H54 (cell line): ENCODE measurements at regions not wholly inside any gene's neighbourhood (a gene's known extent, or its start where the extent isn't known, plus 50 kb on each side); places are given as distances from the start of the nearest gene placed in this dataset.
"Not testable (repeated sequence)": the region's sequence is repeated elsewhere in the genome, so short reads cannot be mapped to it uniquely, and the experiment has no call there.

Experiments
- DNase-seq: peaks from one replicate; pipeline ENCODE4 v3.0.0; 2011; ENCODE audit warnings: low spot score, mixed read lengths; ENCODE audit not compliant: insufficient read length
- FAIRE-seq: peaks from 3 replicates; lab custom pipeline; 2011; peaks lifted over from hg19 to GRCh38; lab: Jason Lieb, UNC
- POLR2A ChIP-seq: IDR thresholded peaks from 2 replicates; pipeline ENCODE4 v1.6.1; 2011; ENCODE audit warnings: low read depth, mild to moderate bottlenecking, low read length

DNA sequence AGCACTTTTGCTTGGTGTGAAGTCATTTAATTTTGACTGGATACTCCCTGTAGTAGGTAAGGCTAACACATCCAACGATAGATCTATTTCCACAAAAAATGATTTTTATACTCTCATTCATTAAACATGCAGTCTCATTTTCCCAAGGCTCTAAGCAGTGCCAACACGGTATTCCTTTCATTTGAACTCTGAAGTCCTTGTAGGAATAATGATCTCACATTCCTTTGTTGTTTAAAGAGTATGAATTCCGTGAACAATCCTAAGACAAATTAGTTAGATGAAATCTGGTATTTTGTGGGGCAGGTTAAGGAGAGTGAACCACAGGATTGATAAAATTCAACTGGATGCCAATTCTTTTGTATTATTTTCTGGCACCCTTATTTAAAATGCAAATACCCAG lies 66.6 kb downstream of the LACC1 start:
- FAIRE-seq (no peak), DNase-seq (no peak)
- no peak for TF ChIP-seq POLR2A

DNA sequence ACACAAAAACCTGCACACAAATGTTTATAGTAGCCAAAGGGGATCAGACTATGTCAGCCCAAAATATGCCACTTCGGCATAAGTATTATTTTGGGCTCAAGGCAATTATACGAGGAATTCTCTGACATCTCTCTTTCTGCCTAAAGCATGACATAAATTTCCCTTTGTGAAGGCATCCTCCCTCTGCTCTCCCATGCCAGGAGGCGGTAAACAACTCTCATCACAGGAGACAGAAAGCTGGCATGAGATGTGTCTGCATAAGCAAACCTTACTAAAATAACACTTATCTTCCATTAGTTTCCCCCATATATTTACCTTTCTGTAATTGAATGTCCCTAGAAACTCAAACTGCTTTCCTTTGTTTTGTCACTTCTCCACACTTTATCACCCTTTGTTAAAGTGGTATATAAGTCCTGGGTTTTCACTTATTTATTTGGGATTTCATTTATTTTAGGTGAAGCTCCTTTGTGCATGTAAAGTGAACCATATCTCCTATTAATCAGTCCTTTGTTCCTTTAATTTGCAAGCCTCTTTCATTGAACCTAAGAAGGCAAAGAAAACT lies 68.3 kb downstream of the LACC1 start:
- no peak for TF ChIP-seq POLR2A
- FAIRE-seq (no peak), DNase-seq (no peak)

- no peak for FAIRE-seq
- no peak for DNase-seq
- no peak for TF ChIP-seq POLR2A
These were observed 73.7 kb downstream of the LACC1 start for GRCh38 chr13:43953370-43953769.

- DNase-seq, FAIRE-seq: not testable (repeated sequence)
These were observed 77.3 kb downstream of the LACC1 start for GRCh38 chr13:43956975-43957374.

DNA sequence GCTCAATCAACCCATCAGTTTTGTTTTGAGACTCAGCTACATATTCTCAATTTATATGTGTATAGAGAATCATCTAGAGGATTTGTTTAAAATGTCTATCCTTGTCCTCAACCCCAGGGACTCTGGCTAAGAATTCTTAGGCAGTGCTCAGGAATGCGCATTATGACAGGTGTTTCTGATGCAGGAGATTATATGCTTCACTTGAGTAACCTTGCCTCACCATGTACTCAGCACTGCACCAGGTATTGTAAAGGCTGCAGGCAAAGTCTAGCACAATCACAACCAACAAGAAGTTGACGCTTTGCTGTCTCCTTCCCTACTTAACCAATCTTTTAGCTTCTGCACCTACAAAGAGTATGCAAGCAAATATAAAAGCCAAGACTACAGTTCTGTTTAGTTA lies 79.6 kb downstream of the LACC1 start:
- no peak for FAIRE-seq

GRCh38 chr13:43961909-43962308 lies 82.2 kb downstream of the LACC1 start:
- FAIRE-seq (no peak), DNase-seq (no peak)
- TF ChIP-seq POLR2A, result no peak

More for the DNA sequence above, 79.6 kb downstream of the LACC1 start:
- no peak for DNase-seq
- no peak for TF ChIP-seq POLR2A

DNA sequence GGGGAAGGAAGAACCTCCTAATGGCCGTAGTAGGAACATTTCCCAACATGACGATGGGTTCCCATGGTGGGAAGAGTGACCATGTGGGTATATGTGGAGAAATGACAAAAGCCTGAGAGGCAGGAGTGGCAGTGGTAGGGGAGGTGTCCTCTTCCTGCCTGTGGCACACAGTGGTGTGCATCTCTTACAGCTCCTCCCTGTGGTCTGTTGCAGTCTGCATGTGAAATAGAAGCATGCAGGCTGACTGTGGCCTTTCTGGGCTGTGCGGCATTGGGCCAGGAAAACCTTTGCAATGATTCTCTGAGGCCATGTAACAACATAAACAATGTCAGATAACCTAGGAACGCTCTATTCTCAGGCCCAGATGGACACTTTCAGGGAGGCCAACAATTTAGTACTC lies 84.0 kb downstream of the LACC1 start:
- FAIRE-seq (no peak), DNase-seq (peak; percentile 16)
- TF ChIP-seq POLR2A, result no peak

DNA sequence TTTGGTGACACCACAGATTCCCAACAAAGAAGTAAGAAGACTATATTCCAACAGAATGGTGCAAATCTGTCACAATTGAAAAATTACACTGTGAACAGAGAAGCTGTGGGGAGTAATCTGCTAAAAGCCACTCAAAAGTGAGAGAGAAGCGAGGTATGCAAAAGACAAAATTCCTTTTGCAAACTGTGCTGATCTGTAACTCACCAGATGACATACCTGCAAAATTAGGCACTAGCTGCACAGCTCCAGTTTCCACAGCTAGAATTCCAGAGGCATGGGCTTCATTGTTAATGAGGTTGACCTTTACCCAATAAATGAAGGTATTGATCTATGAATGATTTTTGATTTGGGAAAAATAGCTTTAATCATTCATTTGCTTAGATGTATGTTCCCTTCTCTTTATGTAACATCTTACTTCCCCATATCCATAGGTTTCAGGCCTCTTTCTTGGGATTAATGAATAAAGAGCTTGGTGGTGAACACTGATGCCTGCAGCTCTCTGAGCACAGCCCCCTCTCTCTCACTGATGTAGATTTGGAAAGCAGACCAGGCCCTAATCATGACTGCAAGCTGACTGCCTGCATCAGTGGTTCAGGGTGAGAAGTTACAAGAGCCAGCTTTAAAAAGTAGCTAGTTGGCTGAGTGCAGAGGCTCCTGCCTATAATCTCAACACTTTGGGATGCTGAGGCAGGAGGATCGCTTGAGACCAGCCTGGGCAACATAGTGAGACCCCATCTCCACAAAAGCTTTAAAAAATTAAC lies 85.2 kb downstream of the LACC1 start:
- FAIRE-seq, result no peak
- DNase-seq, result no peak
- TF ChIP-seq POLR2A, result no peak

DNA sequence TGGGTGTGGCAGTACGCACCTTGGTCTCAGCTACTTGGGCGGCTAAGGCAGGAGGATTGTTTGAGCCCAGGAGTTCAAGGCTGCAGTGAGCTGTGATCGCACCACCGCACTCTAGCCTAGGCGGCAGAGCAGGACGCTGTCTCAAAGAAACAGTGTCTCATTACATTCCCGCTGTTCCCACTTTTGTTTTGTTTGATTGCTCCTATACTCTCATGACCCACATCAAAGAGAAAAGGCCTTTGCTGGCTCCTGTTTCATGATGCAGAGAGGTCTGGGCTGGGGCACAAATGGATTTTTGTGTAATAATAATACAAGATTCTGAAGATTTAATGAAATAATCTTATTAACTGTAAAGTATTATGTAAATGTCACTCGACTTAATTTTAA lies 85.7 kb downstream of the LACC1 start:
- no peak for DNase-seq
- no peak for TF ChIP-seq POLR2A
- no peak for FAIRE-seq

GRCh38 chr13:43968251-43968942 lies 88.7 kb downstream of the LACC1 start:
- not testable (repeated sequence) for FAIRE-seq, DNase-seq

- FAIRE-seq, DNase-seq: not testable (repeated sequence)
These were observed 89.4 kb downstream of the LACC1 start for GRCh38 chr13:43968943-43969690.

DNA sequence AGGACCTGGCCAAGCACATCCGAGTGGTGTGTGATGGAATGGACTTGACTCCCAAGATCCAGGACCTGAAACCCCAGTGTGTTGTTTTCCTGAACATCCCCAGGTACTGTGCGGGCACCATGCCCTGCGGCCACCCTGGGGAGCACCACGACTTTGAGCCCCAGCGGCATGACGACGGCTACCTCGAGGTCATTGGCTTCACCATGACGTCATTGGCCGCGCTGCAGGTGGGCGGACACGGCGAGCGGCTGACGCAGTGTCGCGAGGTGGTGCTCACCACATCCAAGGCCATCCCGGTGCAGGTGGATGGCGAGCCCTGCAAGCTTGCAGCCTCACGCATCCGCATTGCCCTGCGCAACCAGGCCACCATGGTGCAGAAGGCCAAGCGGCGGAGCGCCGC lies 90.2 kb downstream of the LACC1 start:
- DNase-seq, FAIRE-seq: not testable (repeated sequence)

DNA sequence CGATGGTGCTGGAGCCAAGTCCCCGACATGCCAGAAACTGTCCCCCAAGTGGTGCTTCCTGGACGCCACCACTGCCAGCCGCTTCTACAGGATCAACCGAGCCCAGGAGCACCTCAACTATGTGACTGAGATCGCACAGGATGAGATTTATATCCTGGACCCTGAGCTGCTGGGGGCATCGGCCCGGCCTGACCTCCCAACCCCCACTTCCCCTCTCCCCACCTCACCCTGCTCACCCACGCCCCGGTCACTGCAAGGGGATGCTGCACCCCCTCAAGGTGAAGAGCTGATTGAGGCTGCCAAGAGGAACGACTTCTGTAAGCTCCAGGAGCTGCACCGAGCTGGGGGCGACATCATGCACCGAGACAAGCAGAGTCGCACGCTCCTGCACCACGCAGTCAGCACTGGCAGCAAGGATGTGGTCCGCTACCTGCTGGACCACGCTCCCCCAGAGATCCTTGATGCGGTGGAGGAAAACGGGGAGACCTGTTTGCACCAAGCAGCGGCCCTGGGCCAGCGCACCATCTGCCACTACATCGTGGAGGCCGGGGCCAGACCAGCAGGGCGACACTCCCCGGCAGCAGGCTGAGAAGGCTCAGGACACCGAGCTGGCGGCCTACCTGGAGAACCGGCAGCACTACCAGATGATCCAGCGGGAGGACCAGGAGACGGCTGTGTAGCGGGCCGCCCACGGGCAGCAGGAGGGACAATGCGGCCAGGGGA lies 91.0 kb downstream of the LACC1 start:
- FAIRE-seq, DNase-seq: not testable (repeated sequence)

GRCh38 chr13:43971324-43971723 lies 91.6 kb downstream of the LACC1 start:
- FAIRE-seq, result not testable (repeated sequence)

More at GRCh38 chr13:43971324-43971723, 91.6 kb downstream of the LACC1 start:
- DNase-seq, result not testable (repeated sequence)
